Effector memory CD8-positive, alpha-beta T cell (primary cell): ENCODE measurements at regions not wholly inside any gene's neighbourhood (a gene's known extent, or its start where the extent isn't known, plus 50 kb on each side); places are given as distances from the start of the nearest gene placed in this dataset.

Experiments used
- ATAC-seq: fragments of 150-1000 bp; cut with Tn5 transposase; replicated peaks from 2 replicates; pipeline ENCODE4 v1.10.0; 2021; ENCODE audit warnings: mild to moderate bottlenecking, moderate library complexity
- DNase-seq, 3 experiments: peaks; one replicate each; pipeline ENCODE4 v3.0.0; 2021
- H3K27ac Mint-ChIP-seq, 2 donors: one replicate each; pipeline ENCODE4 v1.8.0; 2022; ENCODE audit warnings: mild to moderate bottlenecking in 2 of 2, mixed read lengths in 2 of 2, moderate library complexity in 2 of 2
- H3K27me3 Mint-ChIP-seq, 2 donors: one replicate each; pipeline ENCODE4 v1.8.0; 2022; ENCODE audit warnings: mixed read lengths in 2 of 2
- H3K36me3 Mint-ChIP-seq: one replicate; pipeline ENCODE4 v1.8.0; 2022; ENCODE audit warnings: mild to moderate bottlenecking, moderate library complexity, mixed read lengths; ENCODE audit not compliant: insufficient read depth
- H3K4me1 Mint-ChIP-seq, 2 donors: one replicate each; pipeline ENCODE4 v1.8.0; 2022; ENCODE audit warnings: low read depth in 2 of 2, mixed read lengths in 2 of 2
- H3K4me3 Mint-ChIP-seq, 2 donors: one replicate each; pipeline ENCODE4 v1.8.0; 2022; ENCODE audit warnings: mild to moderate bottlenecking in 2 of 2, mixed read lengths in 2 of 2, moderate library complexity in 2 of 2
- H3K9me3 Mint-ChIP-seq, 2 donors: one replicate each; pipeline ENCODE4 v1.8.0; 2022; ENCODE audit warnings: mixed read lengths in 2 of 2

GRCh38 chr13:106145997-106146864, 389.2 kb downstream of the EFNB2 start:
- Mint-ChIP-seq H3K4me3 (no peak overlapping the region), H3K36me3 (no peaks in the 10 kb centered on the region), H3K27me3 (no peaks in the 10 kb centered on the region), H3K9me3 (peaks cover 0 to 5% of the 10 kb centered on the region in 2 donors), H3K4me1 (no peaks in the 10 kb centered on the region), H3K27ac (no peak overlapping the region)
- ATAC-seq (no peak), DNase-seq (no peak)

GRCh38 chr13:106145070-106145469, 390.4 kb downstream of the EFNB2 start:
- DNase-seq (no peak), ATAC-seq (no peak)
- H3K4me3 Mint-ChIP-seq = no peak overlapping the region
- H3K9me3 Mint-ChIP-seq = peaks cover 0 to 3% of the 10 kb centered on the region in 2 donors
- no peaks in the 10 kb centered on the region for H3K36me3 Mint-ChIP-seq
- H3K27me3 Mint-ChIP-seq = no peaks in the 10 kb centered on the region
- H3K4me1 Mint-ChIP-seq = no peaks in the 10 kb centered on the region
- H3K27ac Mint-ChIP-seq = no peak overlapping the region

- H3K27ac Mint-ChIP-seq = no peak overlapping the region
- peaks cover 0 to 3% of the 10 kb centered on the region in 2 donors for H3K9me3 Mint-ChIP-seq
- no peaks in the 10 kb centered on the region for H3K36me3 Mint-ChIP-seq
- DNase-seq = no peak
- no peak for ATAC-seq
- H3K4me1 Mint-ChIP-seq = no peaks in the 10 kb centered on the region
- H3K27me3 Mint-ChIP-seq = no peaks in the 10 kb centered on the region
- no peak overlapping the region for H3K4me3 Mint-ChIP-seq
Measured at GRCh38 chr13:106143930-106144709, 391.3 kb downstream of the EFNB2 start.

GRCh38 chr13:106143392-106143791, 392.1 kb downstream of the EFNB2 start:
- Mint-ChIP-seq H3K9me3 (peaks cover 0 to 3% of the 10 kb centered on the region in 2 donors), H3K27me3 (no peaks in the 10 kb centered on the region), H3K36me3 (no peaks in the 10 kb centered on the region), H3K27ac (no peak overlapping the region), H3K4me1 (no peaks in the 10 kb centered on the region), H3K4me3 (no peak overlapping the region)
- ATAC-seq = no peak
- no peak for DNase-seq

GRCh38 chr13:106140476-106140875, 395.0 kb downstream of the EFNB2 start:
- H3K9me3 Mint-ChIP-seq = no peaks in the 10 kb centered on the region
- H3K36me3 Mint-ChIP-seq = no peaks in the 10 kb centered on the region
- H3K27ac Mint-ChIP-seq = no peak overlapping the region
- H3K27me3 Mint-ChIP-seq = no peaks in the 10 kb centered on the region
- DNase-seq (no peak), ATAC-seq (no peak)
- no peaks in the 10 kb centered on the region for H3K4me1 Mint-ChIP-seq
- H3K4me3 Mint-ChIP-seq = no peak overlapping the region

- Mint-ChIP-seq H3K4me3 (no peak overlapping the region), H3K4me1 (no peaks in the 10 kb centered on the region), H3K27me3 (no peaks in the 10 kb centered on the region), H3K27ac (no peak overlapping the region), H3K36me3 (no peaks in the 10 kb centered on the region), H3K9me3 (no peaks in the 10 kb centered on the region)
- ATAC-seq = no peak
- no peak for DNase-seq
Measured at GRCh38 chr13:106139942-106140341, 395.5 kb downstream of the EFNB2 start.

- no peak overlapping the region for H3K27ac Mint-ChIP-seq
- DNase-seq (no peak), ATAC-seq (no peak)
- H3K4me3 Mint-ChIP-seq = no peak overlapping the region
- H3K27me3 Mint-ChIP-seq = no peaks in the 10 kb centered on the region
- no peaks in the 10 kb centered on the region for H3K4me1 Mint-ChIP-seq
- H3K9me3 Mint-ChIP-seq = no peaks in the 10 kb centered on the region
- H3K36me3 Mint-ChIP-seq = no peaks in the 10 kb centered on the region
Measured at GRCh38 chr13:106139377-106139776, 396.1 kb downstream of the EFNB2 start.

GRCh38 chr13:106138620-106139019, 396.8 kb downstream of the EFNB2 start:
- Mint-ChIP-seq H3K27ac (no peak overlapping the region), H3K4me1 (no peaks in the 10 kb centered on the region), H3K36me3 (no peaks in the 10 kb centered on the region), H3K9me3 (no peaks in the 10 kb centered on the region), H3K27me3 (no peaks in the 10 kb centered on the region), H3K4me3 (no peak overlapping the region)
- no peak for ATAC-seq
- no peak for DNase-seq

GRCh38 chr13:106133025-106133424, 402.4 kb downstream of the EFNB2 start:
- Mint-ChIP-seq H3K4me1 (no peaks in the 10 kb centered on the region), H3K9me3 (peaks cover 3 to 14% of the 10 kb centered on the region in 2 donors), H3K36me3 (no peaks in the 10 kb centered on the region), H3K27ac (no peak overlapping the region), H3K4me3 (no peak overlapping the region), H3K27me3 (peaks cover 0 to 11% of the 10 kb centered on the region in 2 donors)
- no peak for ATAC-seq
- DNase-seq = no peak

- H3K4me1 Mint-ChIP-seq = no peaks in the 10 kb centered on the region
- H3K27ac Mint-ChIP-seq = no peak overlapping the region
- ATAC-seq = no peak
- DNase-seq = no peak
- H3K36me3 Mint-ChIP-seq = no peaks in the 10 kb centered on the region
- peaks cover 0 to 11% of the 10 kb centered on the region in 2 donors for H3K27me3 Mint-ChIP-seq
- peaks cover 8 to 17% of the 10 kb centered on the region in 2 donors for H3K9me3 Mint-ChIP-seq
- H3K4me3 Mint-ChIP-seq = no peak overlapping the region
Measured at GRCh38 chr13:106132216-106132615, 403.2 kb downstream of the EFNB2 start.

GRCh38 chr13:106129993-106130392, 405.5 kb downstream of the EFNB2 start:
- ATAC-seq (no peak), DNase-seq (no peak)
- H3K4me3 Mint-ChIP-seq = no peak overlapping the region
- peaks cover 0 to 11% of the 10 kb centered on the region in 2 donors for H3K27me3 Mint-ChIP-seq
- no peak overlapping the region for H3K27ac Mint-ChIP-seq
- H3K36me3 Mint-ChIP-seq = no peaks in the 10 kb centered on the region
- H3K4me1 Mint-ChIP-seq = no peaks in the 10 kb centered on the region
- peaks cover 8 to 17% of the 10 kb centered on the region in 2 donors for H3K9me3 Mint-ChIP-seq

- ATAC-seq (no peak), DNase-seq (no peak)
- H3K27ac Mint-ChIP-seq = no peak overlapping the region
- peaks cover 8 to 17% of the 10 kb centered on the region in 2 donors for H3K9me3 Mint-ChIP-seq
- no peaks in the 10 kb centered on the region for H3K4me1 Mint-ChIP-seq
- H3K4me3 Mint-ChIP-seq = no peak overlapping the region
- H3K36me3 Mint-ChIP-seq = no peaks in the 10 kb centered on the region
- peaks cover 0 to 11% of the 10 kb centered on the region in 2 donors for H3K27me3 Mint-ChIP-seq
Measured at GRCh38 chr13:106129273-106129672, 406.2 kb downstream of the EFNB2 start.

- no peaks in the 10 kb centered on the region for H3K4me1 Mint-ChIP-seq
- no peak overlapping the region for H3K4me3 Mint-ChIP-seq
Measured at GRCh38 chr13:106122234-106122633, 413.2 kb downstream of the EFNB2 start.

More at GRCh38 chr13:106122234-106122633, 413.2 kb downstream of the EFNB2 start:
- no peak for DNase-seq
- Mint-ChIP-seq H3K9me3 (peaks cover 2 to 11% of the 10 kb centered on the region in 2 donors), H3K36me3 (no peaks in the 10 kb centered on the region), H3K27me3 (no peaks in the 10 kb centered on the region), H3K27ac (no peak overlapping the region)
- ATAC-seq = no peak
